DMS153 (cell line): ENCODE measurements at regions not wholly inside any gene's neighbourhood (a gene's known extent, or its start where the extent isn't known, plus 50 kb on each side); places are given as distances from the start of the nearest gene placed in this dataset.
"Not testable (repeated sequence)": the region's sequence is repeated elsewhere in the genome, so short reads cannot be mapped to it uniquely, and the experiment has no call there.

ENCODE experiments used
- DNase-seq: peaks from one replicate; lab custom pipeline; 2025; lab: John Stamatoyannopoulos, UW

GRCh38 chr2:53490659-53491058 lies 276.9 kb upstream of the CHAC2 start:
- DNase-seq: peak; percentile 48

- DNase-seq: not testable (repeated sequence)
These were observed 281.3 kb upstream of the CHAC2 start for GRCh38 chr2:53486185-53486899.

- no peak for DNase-seq
These were observed 282.4 kb upstream of the CHAC2 start for GRCh38 chr2:53485021-53485728.

GRCh38 chr2:53484531-53484930 lies 283.1 kb upstream of the CHAC2 start:
- no peak for DNase-seq

GRCh38 chr2:53477517-53477916 lies 290.1 kb upstream of the CHAC2 start:
- DNase-seq: no peak

- DNase-seq: no peak
These were observed 290.8 kb upstream of the CHAC2 start for GRCh38 chr2:53476834-53477233.

GRCh38 chr2:53475766-53476165 lies 291.8 kb upstream of the CHAC2 start:
- no peak for DNase-seq

GRCh38 chr2:53475321-53475720 lies 292.3 kb upstream of the CHAC2 start:
- DNase-seq: no peak

- DNase-seq: no peak
These were observed 292.7 kb upstream of the CHAC2 start for GRCh38 chr2:53474914-53475313.

GRCh38 chr2:53473775-53474311 lies 293.8 kb upstream of the CHAC2 start:
- DNase-seq: no peak

GRCh38 chr2:53473236-53473635 lies 294.4 kb upstream of the CHAC2 start:
- peak; percentile 19 for DNase-seq

- no peak for DNase-seq
These were observed 300.0 kb upstream of the CHAC2 start for GRCh38 chr2:53467467-53468180.

- no peak for DNase-seq
These were observed 303.5 kb upstream of the CHAC2 start for GRCh38 chr2:53463806-53464726.

GRCh38 chr2:53460937-53461336 lies 306.7 kb upstream of the CHAC2 start:
- no peak for DNase-seq

- DNase-seq: no peak
These were observed 307.3 kb upstream of the CHAC2 start for GRCh38 chr2:53460347-53460746.

- no peak for DNase-seq
These were observed 312.5 kb upstream of the CHAC2 start for GRCh38 chr2:53455094-53455493.

- no peak for DNase-seq
These were observed 314.5 kb upstream of the CHAC2 start for GRCh38 chr2:53452957-53453748.

GRCh38 chr2:53452400-53452799 lies 315.2 kb upstream of the CHAC2 start:
- no peak for DNase-seq

- peak; percentile 98 for DNase-seq
These were observed 316.7 kb upstream of the CHAC2 start for GRCh38 chr2:53450923-53451322.

- no peak for DNase-seq
These were observed 319.0 kb upstream of the CHAC2 start for GRCh38 chr2:53448591-53448990.

- DNase-seq: no peak
These were observed 319.5 kb upstream of the CHAC2 start for GRCh38 chr2:53448086-53448485.
